Testis (tissue), 2 donors: ENCODE measurements at regions not wholly inside any gene's neighbourhood (a gene's known extent, or its start where the extent isn't known, plus 50 kb on each side); places are given as distances from the start of the nearest gene placed in this dataset.

Experiments used
- POLR2A ChIP-seq: fragments of 450-650 bp; IDR thresholded peaks from one replicate; pipeline ENCODE4 v1.6.1; 2017; ENCODE audit warnings: antibody characterized with exemption, mild to moderate bottlenecking, moderate library complexity
- TF ChIP-seq, protein P1 (sequence below), 3 experiments: fragments of 450-650 bp in 2 of 3; fragments of 200-600 bp in 1 of 3; sonication (generic) in 1 of 3; IDR thresholded peaks; one replicate each; pipeline ENCODE4 v1.5.1; 2016 to 2019; ENCODE audit warnings: antibody characterized with exemption in 3 of 3, mild to moderate bottlenecking in 2 of 3, moderate library complexity in 1 of 3

DNA sequence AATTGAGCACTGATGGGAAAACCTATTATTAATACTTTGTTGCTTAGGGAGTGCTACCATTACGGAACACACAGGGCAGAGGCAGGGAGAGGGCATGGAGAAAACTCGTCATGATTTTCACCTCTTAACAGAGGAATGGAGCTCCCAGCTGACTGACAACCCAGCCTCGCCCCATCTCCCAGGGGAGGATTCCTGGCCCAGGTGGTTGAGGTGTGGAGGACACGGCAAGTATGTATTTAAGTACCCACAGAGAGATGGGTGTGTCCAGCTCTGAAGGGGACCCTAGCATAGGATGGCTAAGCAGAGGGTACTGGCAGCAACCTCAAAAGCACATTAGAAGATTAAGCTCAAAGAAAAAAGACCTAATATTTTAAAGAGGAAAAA is 261.9 kb upstream of the MOCS1 start:
- TF ChIP-seq, protein P1, sequence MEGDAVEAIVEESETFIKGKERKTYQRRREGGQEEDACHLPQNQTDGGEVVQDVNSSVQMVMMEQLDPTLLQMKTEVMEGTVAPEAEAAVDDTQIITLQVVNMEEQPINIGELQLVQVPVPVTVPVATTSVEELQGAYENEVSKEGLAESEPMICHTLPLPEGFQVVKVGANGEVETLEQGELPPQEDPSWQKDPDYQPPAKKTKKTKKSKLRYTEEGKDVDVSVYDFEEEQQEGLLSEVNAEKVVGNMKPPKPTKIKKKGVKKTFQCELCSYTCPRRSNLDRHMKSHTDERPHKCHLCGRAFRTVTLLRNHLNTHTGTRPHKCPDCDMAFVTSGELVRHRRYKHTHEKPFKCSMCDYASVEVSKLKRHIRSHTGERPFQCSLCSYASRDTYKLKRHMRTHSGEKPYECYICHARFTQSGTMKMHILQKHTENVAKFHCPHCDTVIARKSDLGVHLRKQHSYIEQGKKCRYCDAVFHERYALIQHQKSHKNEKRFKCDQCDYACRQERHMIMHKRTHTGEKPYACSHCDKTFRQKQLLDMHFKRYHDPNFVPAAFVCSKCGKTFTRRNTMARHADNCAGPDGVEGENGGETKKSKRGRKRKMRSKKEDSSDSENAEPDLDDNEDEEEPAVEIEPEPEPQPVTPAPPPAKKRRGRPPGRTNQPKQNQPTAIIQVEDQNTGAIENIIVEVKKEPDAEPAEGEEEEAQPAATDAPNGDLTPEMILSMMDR (IDR thresholded peaks at IDR 0.05) = no peak
- TF ChIP-seq POLR2A = no peak
